Stimulated activated naive CD8-positive, alpha-beta T cell treated with anti-CD3 and anti-CD28 coated beads, Interleukin-15, Interleukin-2, amounts not matched to agents 100 ng/mL and 50 ng/mL, for 24 hours (primary cell): ENCODE measurements at regions not wholly inside any gene's neighbourhood (a gene's known extent, or its start where the extent isn't known, plus 50 kb on each side); places are given as distances from the start of the nearest gene placed in this dataset.
"Not testable (repeated sequence)": the region's sequence is repeated elsewhere in the genome, so short reads cannot be mapped to it uniquely, and the experiment has no call there.

Experiments
- H3K27ac Mint-ChIP-seq: one replicate; pipeline ENCODE4 v1.8.0; 2021; ENCODE audit warnings: mild to moderate bottlenecking, mixed read lengths
- H3K27me3 Mint-ChIP-seq: one replicate; pipeline ENCODE4 v1.8.0; 2021; ENCODE audit warnings: mixed read lengths
- H3K36me3 Mint-ChIP-seq: one replicate; pipeline ENCODE4 v1.8.0; 2021; ENCODE audit warnings: low read depth, mixed read lengths
- H3K4me1 Mint-ChIP-seq: one replicate; pipeline ENCODE4 v1.8.0; 2021; ENCODE audit warnings: low read depth, mixed read lengths
- H3K4me3 Mint-ChIP-seq: one replicate; pipeline ENCODE4 v1.8.0; 2021; ENCODE audit warnings: mild to moderate bottlenecking, mixed read lengths
- H3K9me3 Mint-ChIP-seq: one replicate; pipeline ENCODE4 v1.8.0; 2021; ENCODE audit warnings: mixed read lengths

GRCh38 chr14:106808907-106809306, 1282.5 kb downstream of the TMEM121 start:
- H3K4me1 Mint-ChIP-seq: peaks cover 8% of the 10 kb centered on the region
- H3K27me3 Mint-ChIP-seq: peaks cover 14% of the 10 kb centered on the region
- no peaks in the 10 kb centered on the region for H3K9me3 Mint-ChIP-seq
- H3K36me3 Mint-ChIP-seq: no peaks in the 10 kb centered on the region
- H3K27ac Mint-ChIP-seq: no peak overlapping the region
- no peak overlapping the region for H3K4me3 Mint-ChIP-seq

GRCh38 chr14:106809615-106810014, 1283.2 kb downstream of the TMEM121 start:
- Mint-ChIP-seq H3K36me3 (no peaks in the 10 kb centered on the region), H3K27ac (no peak overlapping the region), H3K4me3 (no peak overlapping the region), H3K4me1 (peaks cover 8% of the 10 kb centered on the region), H3K9me3 (no peaks in the 10 kb centered on the region), H3K27me3 (peaks cover 7% of the 10 kb centered on the region)

DNA sequence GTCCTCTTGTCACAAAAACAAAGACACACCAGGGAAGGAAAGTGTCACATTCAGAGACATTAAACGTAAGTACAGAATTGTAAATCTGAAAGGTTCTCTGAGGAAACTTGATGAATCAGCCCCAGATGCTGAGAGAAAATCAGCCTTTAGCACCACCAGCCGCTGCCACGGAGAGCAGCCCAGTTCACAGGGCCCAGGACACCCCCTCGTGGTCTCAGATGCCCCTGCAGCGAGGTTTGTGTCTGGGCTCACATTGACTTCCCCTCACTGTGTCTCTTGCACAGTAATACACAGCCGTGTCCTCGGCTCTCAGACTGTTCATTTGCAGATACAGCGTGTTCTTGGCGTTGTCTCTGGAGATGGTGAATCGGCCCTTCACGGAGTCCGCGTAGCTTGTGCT, 1283.8 kb downstream of the TMEM121 start:
- H3K9me3 Mint-ChIP-seq, H3K36me3 Mint-ChIP-seq, H3K4me1 Mint-ChIP-seq, H3K27me3 Mint-ChIP-seq, H3K27ac Mint-ChIP-seq, H3K4me3 Mint-ChIP-seq: not testable (repeated sequence)

GRCh38 chr14:106811162-106811561, 1284.8 kb downstream of the TMEM121 start:
- Mint-ChIP-seq H3K4me1 (peaks cover 8% of the 10 kb centered on the region), H3K9me3 (no peaks in the 10 kb centered on the region), H3K36me3 (no peaks in the 10 kb centered on the region), H3K4me3 (no peak overlapping the region), H3K27ac (no peak overlapping the region), H3K27me3 (peaks cover 4% of the 10 kb centered on the region)

- no peak overlapping the region for H3K4me3 Mint-ChIP-seq
- peaks cover 4% of the 10 kb centered on the region for H3K27me3 Mint-ChIP-seq
- no peaks in the 10 kb centered on the region for H3K9me3 Mint-ChIP-seq
- H3K36me3 Mint-ChIP-seq: no peaks in the 10 kb centered on the region
- no peak overlapping the region for H3K27ac Mint-ChIP-seq
- H3K4me1 Mint-ChIP-seq: peaks cover 8% of the 10 kb centered on the region
These were observed 1286.5 kb downstream of the TMEM121 start for GRCh38 chr14:106812788-106813476.

DNA sequence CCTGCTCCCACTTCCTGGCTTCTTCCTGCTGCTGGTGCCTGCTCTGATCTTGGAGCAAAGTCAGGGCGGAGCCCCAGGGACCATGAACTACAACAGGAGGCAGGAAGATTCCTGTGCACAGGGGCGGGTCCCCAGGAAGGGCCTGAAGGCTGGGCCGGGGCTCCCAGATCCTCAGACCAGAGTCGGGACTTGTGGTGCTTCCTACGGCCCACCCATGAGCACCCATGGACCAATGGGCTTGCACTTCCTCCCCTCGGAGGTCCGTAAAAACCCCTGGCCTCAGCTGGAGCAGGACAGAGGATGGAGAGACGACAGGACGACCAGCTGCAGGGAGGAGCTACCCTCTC, 1287.1 kb downstream of the TMEM121 start:
- Mint-ChIP-seq H3K36me3 (no peaks in the 10 kb centered on the region), H3K27ac (no peak overlapping the region), H3K27me3 (peaks cover 2% of the 10 kb centered on the region), H3K9me3 (no peaks in the 10 kb centered on the region), H3K4me3 (no peak overlapping the region), H3K4me1 (peaks cover 8% of the 10 kb centered on the region)

DNA sequence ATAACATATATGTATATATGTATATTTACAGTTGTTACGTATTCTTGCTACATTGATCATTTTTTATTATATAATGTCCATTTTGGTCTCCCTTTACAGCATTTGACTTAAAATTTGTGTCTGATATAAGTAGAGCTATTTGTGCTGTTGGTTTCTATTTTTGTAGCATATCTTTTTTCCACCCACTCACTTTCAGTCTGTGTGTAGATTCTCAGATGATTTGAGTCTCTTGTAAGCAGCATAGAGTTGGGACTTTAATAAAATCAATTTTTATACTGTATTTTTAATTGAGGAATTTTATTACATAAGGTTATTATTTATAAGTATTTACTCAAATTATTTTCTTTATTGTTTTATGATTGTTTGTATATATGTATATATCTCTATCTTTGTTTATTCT, 1293.7 kb downstream of the TMEM121 start:
- no peaks in the 10 kb centered on the region for H3K4me1 Mint-ChIP-seq
- peaks cover 11% of the 10 kb centered on the region for H3K27me3 Mint-ChIP-seq
- H3K36me3 Mint-ChIP-seq: no peaks in the 10 kb centered on the region
- H3K27ac Mint-ChIP-seq: no peak overlapping the region
- H3K9me3 Mint-ChIP-seq: no peaks in the 10 kb centered on the region
- H3K4me3 Mint-ChIP-seq: no peak overlapping the region

DNA sequence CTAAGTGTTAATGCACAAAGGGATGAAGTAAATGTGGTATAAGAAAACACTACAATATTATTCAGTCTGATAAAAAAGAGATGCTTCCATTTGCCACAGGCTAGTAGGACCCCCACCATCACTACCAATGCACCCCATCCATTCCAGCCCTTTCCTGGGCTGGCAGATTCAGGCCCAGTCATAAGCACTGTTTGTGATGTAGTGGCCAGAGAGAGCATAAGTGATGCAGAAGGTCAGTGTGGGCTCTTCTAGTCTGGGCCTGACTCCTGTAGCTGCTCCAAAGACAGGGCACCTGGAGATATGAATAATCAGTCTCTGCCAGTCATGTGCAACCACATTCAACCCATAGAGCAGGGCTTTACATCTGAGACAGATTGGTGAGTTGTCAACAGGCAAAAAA, 1294.7 kb downstream of the TMEM121 start:
- H3K36me3 Mint-ChIP-seq: no peaks in the 10 kb centered on the region
- H3K9me3 Mint-ChIP-seq: no peaks in the 10 kb centered on the region
- no peaks in the 10 kb centered on the region for H3K4me1 Mint-ChIP-seq
- H3K27me3 Mint-ChIP-seq: peaks cover 11% of the 10 kb centered on the region
- H3K27ac Mint-ChIP-seq: no peak overlapping the region
- no peak overlapping the region for H3K4me3 Mint-ChIP-seq

- no peaks in the 10 kb centered on the region for H3K9me3 Mint-ChIP-seq
- H3K4me3 Mint-ChIP-seq: no peak overlapping the region
- H3K27me3 Mint-ChIP-seq: peaks cover 11% of the 10 kb centered on the region
- no peaks in the 10 kb centered on the region for H3K4me1 Mint-ChIP-seq
- no peak overlapping the region for H3K27ac Mint-ChIP-seq
- H3K36me3 Mint-ChIP-seq: no peaks in the 10 kb centered on the region
These were observed 1296.5 kb downstream of the TMEM121 start for GRCh38 chr14:106822905-106823304.

- Mint-ChIP-seq H3K27ac (no peak overlapping the region), H3K36me3 (no peaks in the 10 kb centered on the region), H3K4me3 (no peak overlapping the region), H3K9me3 (no peaks in the 10 kb centered on the region), H3K4me1 (no peaks in the 10 kb centered on the region), H3K27me3 (peaks cover 11% of the 10 kb centered on the region)
These were observed 1297.2 kb downstream of the TMEM121 start for GRCh38 chr14:106823552-106823951.

- Mint-ChIP-seq H3K27me3 (peaks cover 11% of the 10 kb centered on the region), H3K27ac (no peak overlapping the region), H3K9me3 (no peaks in the 10 kb centered on the region), H3K4me3 (no peak overlapping the region), H3K36me3 (no peaks in the 10 kb centered on the region), H3K4me1 (no peaks in the 10 kb centered on the region)
These were observed 1300.5 kb downstream of the TMEM121 start for GRCh38 chr14:106826833-106827369.

DNA sequence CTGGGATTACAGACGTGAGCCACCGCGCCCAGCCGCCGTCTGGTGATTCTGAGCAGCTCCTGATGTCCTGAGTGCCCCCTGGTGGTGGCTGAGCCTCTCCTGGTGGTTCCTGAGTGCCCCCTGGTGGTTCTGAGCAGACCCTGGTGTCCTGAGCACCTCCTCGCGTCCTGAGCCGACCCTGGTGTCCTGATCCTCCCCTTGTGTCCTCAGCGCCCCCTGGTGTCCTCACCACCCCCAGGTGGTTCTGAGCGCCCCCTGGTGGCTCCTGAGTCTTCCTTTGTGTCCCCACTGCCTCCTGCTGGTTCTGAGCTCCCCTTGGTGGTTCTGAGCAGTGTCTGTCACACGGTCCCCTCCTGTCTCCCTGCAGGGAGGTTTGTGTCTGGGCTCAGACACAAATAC, 1304.9 kb downstream of the TMEM121 start:
- Mint-ChIP-seq H3K27me3 (no peaks in the 10 kb centered on the region), H3K36me3 (no peaks in the 10 kb centered on the region), H3K9me3 (no peaks in the 10 kb centered on the region), H3K27ac (no peak overlapping the region), H3K4me3 (no peak overlapping the region), H3K4me1 (no peaks in the 10 kb centered on the region)

- no peak overlapping the region for H3K4me3 Mint-ChIP-seq
- H3K27ac Mint-ChIP-seq: no peak overlapping the region
- no peaks in the 10 kb centered on the region for H3K9me3 Mint-ChIP-seq
- H3K4me1 Mint-ChIP-seq: peaks cover 2% of the 10 kb centered on the region
- H3K27me3 Mint-ChIP-seq: no peaks in the 10 kb centered on the region
- no peaks in the 10 kb centered on the region for H3K36me3 Mint-ChIP-seq
These were observed 1311.5 kb downstream of the TMEM121 start for GRCh38 chr14:106837870-106838269.

DNA sequence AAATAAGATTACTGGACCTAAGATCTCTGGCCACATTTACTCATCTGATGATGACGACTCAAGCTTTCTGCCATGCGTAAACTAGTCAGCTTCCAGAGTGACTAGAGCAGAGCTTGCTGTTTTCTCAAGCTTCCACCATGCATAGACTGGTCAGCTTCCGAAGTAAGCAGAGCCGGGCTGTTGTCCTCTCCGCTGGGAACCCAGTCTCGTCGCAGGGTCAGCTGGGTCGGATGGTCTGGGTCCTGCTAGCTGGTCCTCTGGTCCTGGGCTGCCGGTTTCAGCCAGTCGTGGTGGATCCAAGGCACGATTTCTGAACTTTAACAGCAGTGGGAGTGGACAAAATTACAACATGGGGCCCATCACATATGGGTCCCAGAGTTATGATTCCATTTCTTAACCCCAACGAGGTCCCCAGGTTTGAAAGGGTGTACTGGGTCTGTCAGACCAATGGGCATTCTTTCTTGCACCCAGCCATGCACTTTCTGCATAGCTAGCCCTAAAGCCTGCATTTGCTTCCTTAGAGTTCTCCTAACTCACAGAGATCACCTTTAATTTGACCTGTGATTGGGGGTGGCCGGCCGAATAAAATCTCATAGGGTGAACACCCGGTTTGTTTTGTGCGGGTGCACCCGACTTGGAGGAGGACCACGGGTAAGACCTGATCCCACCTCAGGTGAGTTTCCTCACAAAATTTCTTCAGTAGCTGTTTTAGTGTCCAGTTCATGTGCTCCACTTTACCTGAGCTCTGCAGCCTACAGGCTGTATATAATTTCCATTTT, 1312.8 kb downstream of the TMEM121 start:
- Mint-ChIP-seq H3K36me3 (no peaks in the 10 kb centered on the region), H3K4me3 (no peak overlapping the region), H3K9me3 (no peaks in the 10 kb centered on the region), H3K27ac (no peak overlapping the region), H3K4me1 (peaks cover 15% of the 10 kb centered on the region), H3K27me3 (no peaks in the 10 kb centered on the region)

DNA sequence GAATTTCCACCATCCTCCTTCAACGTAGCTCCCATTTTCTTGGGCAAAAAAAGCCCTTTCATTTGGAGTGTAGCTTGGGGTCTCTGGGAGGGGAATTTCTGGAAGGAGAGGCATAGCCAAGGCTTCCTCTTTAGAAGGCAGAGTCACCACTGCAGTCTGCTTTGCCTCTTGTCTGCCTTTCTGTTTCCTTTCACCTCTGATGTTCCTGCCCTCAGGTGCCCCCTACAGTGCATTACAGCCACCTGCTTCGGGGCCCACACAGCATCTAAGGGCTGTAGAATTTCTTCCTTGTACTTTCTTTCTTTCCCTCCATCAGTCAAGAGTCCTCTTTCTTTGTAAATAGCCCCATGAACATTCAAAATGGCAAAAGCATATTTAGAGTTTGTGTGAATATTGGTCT, 1313.9 kb downstream of the TMEM121 start:
- Mint-ChIP-seq H3K9me3 (no peaks in the 10 kb centered on the region), H3K4me3 (no peak overlapping the region), H3K27me3 (no peaks in the 10 kb centered on the region), H3K4me1 (peaks cover 18% of the 10 kb centered on the region), H3K27ac (no peak overlapping the region), H3K36me3 (no peaks in the 10 kb centered on the region)
